Stimulated activated CD4-positive, alpha-beta T cell treated with anti-CD3 and anti-CD28 coated beads, Interleukin-15, amount 100 ng/mL, for 24 hours (primary cell): ENCODE measurements at regions not wholly inside any gene's neighbourhood (a gene's known extent, or its start where the extent isn't known, plus 50 kb on each side); places are given as distances from the start of the nearest gene placed in this dataset.

Experiments used
- DNase-seq: peaks from one replicate; pipeline ENCODE4 v3.0.0-alpha.2; 2020

GRCh38 chr4:17286752-17287460, 225.0 kb downstream of the QDPR start:
- DNase-seq, result no peak

- no peak for DNase-seq
Observed at GRCh38 chr4:17285747-17286146, 226.1 kb downstream of the QDPR start.

- no peak for DNase-seq
Observed at GRCh38 chr4:17284323-17285175, 227.3 kb downstream of the QDPR start.

GRCh38 chr4:17283832-17284231, 228.1 kb downstream of the QDPR start:
- DNase-seq, result no peak

GRCh38 chr4:17283251-17283650, 228.6 kb downstream of the QDPR start:
- DNase-seq, result no peak

GRCh38 chr4:17280261-17281018, 231.4 kb downstream of the QDPR start:
- DNase-seq, result no peak

- no peak for DNase-seq
Observed at GRCh38 chr4:17276776-17277175, 235.1 kb downstream of the QDPR start.

GRCh38 chr4:17275836-17276235, 236.1 kb downstream of the QDPR start:
- no peak for DNase-seq

- DNase-seq, result no peak
Observed at GRCh38 chr4:17273047-17273446, 238.8 kb downstream of the QDPR start.

GRCh38 chr4:17272154-17272553, 239.7 kb downstream of the QDPR start:
- no peak for DNase-seq

- no peak for DNase-seq
Observed at GRCh38 chr4:17265653-17266052, 246.2 kb downstream of the QDPR start.

- no peak for DNase-seq
Observed at GRCh38 chr4:17265139-17265538, 246.8 kb downstream of the QDPR start.

GRCh38 chr4:17260166-17260907, 251.6 kb downstream of the QDPR start:
- peak; percentile 4 for DNase-seq

GRCh38 chr4:17258106-17258505, 253.8 kb downstream of the QDPR start:
- DNase-seq, result no peak

GRCh38 chr4:17252131-17252530, 259.8 kb downstream of the QDPR start:
- DNase-seq, result no peak

GRCh38 chr4:17251101-17251500, 260.8 kb downstream of the QDPR start:
- no peak for DNase-seq

- no peak for DNase-seq
Observed at GRCh38 chr4:17250591-17250990, 261.3 kb downstream of the QDPR start.

GRCh38 chr4:17246656-17247055, 265.2 kb downstream of the QDPR start:
- no peak for DNase-seq

- DNase-seq, result no peak
Observed at GRCh38 chr4:17241835-17242234, 270.1 kb downstream of the QDPR start.

- DNase-seq, result no peak
Observed at GRCh38 chr4:17238633-17239032, 273.3 kb downstream of the QDPR start.

GRCh38 chr4:17236686-17237085, 275.2 kb downstream of the QDPR start:
- no peak for DNase-seq

- no peak for DNase-seq
Observed at GRCh38 chr4:17234678-17235077, 277.2 kb downstream of the QDPR start.
